DND-41 (cell line): ENCODE measurements at regions not wholly inside any gene's neighbourhood (a gene's known extent, or its start where the extent isn't known, plus 50 kb on each side); places are given as distances from the start of the nearest gene placed in this dataset.

Source experiments
- EZH2 ChIP-seq: IDR thresholded peaks from 3 replicates; pipeline ENCODE4 v1.6.1; 2012; ENCODE audit warnings: borderline replicate concordance, low read depth, mild to moderate bottlenecking, moderate library complexity, low read length, inconsistent platforms; ENCODE audit not compliant: severe bottlenecking
- TF ChIP-seq, protein P1 (sequence below): IDR thresholded peaks from 2 replicates; pipeline ENCODE4 v1.5.1; 2012; ENCODE audit warnings: borderline replicate concordance, low read length, moderate library complexity, mild to moderate bottlenecking; ENCODE audit not compliant: poor library complexity, severe bottlenecking; ENCODE audit errors: extremely low read depth

- TF ChIP-seq, protein P1, sequence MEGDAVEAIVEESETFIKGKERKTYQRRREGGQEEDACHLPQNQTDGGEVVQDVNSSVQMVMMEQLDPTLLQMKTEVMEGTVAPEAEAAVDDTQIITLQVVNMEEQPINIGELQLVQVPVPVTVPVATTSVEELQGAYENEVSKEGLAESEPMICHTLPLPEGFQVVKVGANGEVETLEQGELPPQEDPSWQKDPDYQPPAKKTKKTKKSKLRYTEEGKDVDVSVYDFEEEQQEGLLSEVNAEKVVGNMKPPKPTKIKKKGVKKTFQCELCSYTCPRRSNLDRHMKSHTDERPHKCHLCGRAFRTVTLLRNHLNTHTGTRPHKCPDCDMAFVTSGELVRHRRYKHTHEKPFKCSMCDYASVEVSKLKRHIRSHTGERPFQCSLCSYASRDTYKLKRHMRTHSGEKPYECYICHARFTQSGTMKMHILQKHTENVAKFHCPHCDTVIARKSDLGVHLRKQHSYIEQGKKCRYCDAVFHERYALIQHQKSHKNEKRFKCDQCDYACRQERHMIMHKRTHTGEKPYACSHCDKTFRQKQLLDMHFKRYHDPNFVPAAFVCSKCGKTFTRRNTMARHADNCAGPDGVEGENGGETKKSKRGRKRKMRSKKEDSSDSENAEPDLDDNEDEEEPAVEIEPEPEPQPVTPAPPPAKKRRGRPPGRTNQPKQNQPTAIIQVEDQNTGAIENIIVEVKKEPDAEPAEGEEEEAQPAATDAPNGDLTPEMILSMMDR = no peak
- no peak for TF ChIP-seq EZH2
These were observed 352.4 kb upstream of the POM121L12 start for GRCh38 chr7:52682993-52683392.
